ENCODE measurements at regions not wholly inside any gene's neighbourhood (a gene's known extent, or its start where the extent isn't known, plus 50 kb on each side); places are given as distances from the start of the nearest gene placed in this dataset.
"Not testable (repeated sequence)": the region's sequence is repeated elsewhere in the genome, so short reads cannot be mapped to it uniquely, and the experiment has no call there.

DNA sequence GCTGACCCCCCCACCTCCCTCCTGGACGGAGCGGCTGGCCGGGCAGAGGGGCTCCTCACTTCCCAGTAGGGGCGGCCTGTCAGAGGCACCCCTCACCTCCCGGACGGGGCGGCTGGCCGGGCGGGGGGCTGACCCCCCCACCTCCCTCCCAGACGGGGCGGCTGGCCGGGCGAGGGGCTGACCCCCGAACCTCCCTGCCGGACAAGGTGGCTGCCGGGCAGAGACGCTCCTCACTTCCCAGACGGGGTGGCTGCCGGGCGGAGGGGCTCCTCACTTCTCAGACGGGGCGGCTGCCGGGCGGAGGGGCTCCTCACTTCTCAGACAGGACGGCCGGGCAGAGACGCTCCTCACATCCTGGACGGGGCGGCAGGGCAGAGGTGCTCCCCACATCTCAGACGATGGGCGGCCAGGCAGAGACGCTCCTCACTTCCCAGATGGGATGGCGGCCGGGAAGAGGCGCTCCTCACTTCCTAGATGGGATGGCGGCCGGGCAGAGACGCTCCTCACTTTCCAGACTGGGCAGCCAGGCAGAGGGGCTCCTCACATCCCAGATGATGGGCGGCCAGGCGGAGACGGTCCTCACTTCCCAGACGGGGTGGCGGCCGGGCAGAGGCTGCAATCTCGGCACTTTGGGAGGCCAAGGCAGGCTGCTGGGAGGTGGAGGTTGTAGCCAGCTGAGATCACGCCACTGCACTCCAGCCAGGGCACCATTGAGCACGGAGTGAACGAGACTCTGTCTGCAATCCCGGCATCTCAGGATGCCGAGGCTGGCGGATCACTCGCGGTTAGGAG is 66.2 kb upstream of the PAPPA2 start:
- intact Hi-C loops (cut with micrococcal nuclease); H3K9me3 Mint-ChIP-seq; CTCF ChIA-PET; DNase-seq; H3K4me3 Mint-ChIP-seq; H3K36me3 Mint-ChIP-seq (ENCODE audit: low read depth); H3K27ac Mint-ChIP-seq; POLR2A ChIA-PET; H3K4me1 Mint-ChIP-seq; H3K27me3 Mint-ChIP-seq; ATAC-seq (ENCODE audit: low read depth): not testable (repeated sequence)

- TF ChIP-seq, protein P1, sequence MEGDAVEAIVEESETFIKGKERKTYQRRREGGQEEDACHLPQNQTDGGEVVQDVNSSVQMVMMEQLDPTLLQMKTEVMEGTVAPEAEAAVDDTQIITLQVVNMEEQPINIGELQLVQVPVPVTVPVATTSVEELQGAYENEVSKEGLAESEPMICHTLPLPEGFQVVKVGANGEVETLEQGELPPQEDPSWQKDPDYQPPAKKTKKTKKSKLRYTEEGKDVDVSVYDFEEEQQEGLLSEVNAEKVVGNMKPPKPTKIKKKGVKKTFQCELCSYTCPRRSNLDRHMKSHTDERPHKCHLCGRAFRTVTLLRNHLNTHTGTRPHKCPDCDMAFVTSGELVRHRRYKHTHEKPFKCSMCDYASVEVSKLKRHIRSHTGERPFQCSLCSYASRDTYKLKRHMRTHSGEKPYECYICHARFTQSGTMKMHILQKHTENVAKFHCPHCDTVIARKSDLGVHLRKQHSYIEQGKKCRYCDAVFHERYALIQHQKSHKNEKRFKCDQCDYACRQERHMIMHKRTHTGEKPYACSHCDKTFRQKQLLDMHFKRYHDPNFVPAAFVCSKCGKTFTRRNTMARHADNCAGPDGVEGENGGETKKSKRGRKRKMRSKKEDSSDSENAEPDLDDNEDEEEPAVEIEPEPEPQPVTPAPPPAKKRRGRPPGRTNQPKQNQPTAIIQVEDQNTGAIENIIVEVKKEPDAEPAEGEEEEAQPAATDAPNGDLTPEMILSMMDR (IDR thresholded peaks at IDR 0.05), result no peak
- peaks cover 6% of the 10 kb centered on the region for H3K9me3 Mint-ChIP-seq
- CTCF ChIA-PET, result no interaction called here
- POLR2A ChIA-PET, result no interaction called here
- ATAC-seq (ENCODE audit: low read depth), result no peak
- H3K36me3 Mint-ChIP-seq (ENCODE audit: low read depth), result no peaks in the 10 kb centered on the region
- intact Hi-C loops (cut with micrococcal nuclease), result no loop called here
- H3K4me1 Mint-ChIP-seq, result no peaks in the 10 kb centered on the region
- H3K4me3 Mint-ChIP-seq, result no peak overlapping the region
- peaks cover 2% of the 10 kb centered on the region for H3K27me3 Mint-ChIP-seq
- H3K27ac Mint-ChIP-seq, result no peak overlapping the region
- DNase-seq, result no peak
Observed at GRCh38 chr1:176391621-176392020, 71.4 kb upstream of the PAPPA2 start.

DNA sequence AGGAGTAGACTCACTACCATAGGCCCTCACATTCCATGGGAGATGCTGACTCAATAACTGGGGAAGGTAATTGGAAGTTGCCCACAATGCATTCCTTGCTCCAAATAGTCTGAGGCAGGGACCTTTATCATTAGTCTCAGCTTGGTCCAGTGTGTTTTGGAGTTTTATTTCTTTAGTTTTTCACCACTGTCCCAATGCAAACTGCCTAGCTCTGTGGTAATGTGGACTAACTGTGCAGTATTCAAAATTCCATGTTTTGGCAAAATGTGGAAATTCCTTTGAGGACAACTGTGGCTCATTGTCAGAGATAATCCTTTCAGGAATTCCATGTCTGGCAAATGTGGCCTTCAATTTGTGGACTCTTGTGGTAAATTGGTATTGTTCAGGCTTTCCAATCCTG is 78.1 kb upstream of the PAPPA2 start:
- CTCF ChIA-PET, result no interaction called here
- Mint-ChIP-seq H3K27me3 (peaks cover 2% of the 10 kb centered on the region), H3K4me1 (no peaks in the 10 kb centered on the region), H3K27ac (no peak overlapping the region), H3K36me3 (ENCODE audit: low read depth) (no peaks in the 10 kb centered on the region), H3K9me3 (peaks cover 6% of the 10 kb centered on the region), H3K4me3 (no peak overlapping the region)
- TF ChIP-seq, protein P1 (IDR thresholded peaks at IDR 0.05), result no peak
- DNase-seq, result no peak
- POLR2A ChIA-PET, result no interaction called here
- ATAC-seq (ENCODE audit: low read depth), result no peak
- intact Hi-C loops (cut with micrococcal nuclease), result no loop called here

DNA sequence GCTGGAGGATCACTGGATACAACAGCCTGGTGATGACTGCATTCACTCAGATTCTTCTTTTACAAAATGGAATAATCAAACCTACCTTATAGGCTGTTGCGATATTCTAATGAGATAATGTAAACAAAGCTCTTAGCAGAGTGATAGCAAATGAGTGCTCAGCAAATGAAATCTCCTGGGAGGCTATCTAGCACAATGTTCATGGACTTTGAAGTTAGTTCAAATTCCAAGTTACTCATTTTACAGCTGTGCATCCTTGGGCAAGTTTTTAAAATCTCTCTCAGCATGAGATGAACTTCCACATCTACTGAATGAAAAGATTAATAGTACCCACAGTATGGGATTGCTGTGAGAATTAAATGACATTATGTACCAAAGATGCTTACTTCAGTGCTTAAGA is 80.8 kb upstream of the PAPPA2 start:
- Mint-ChIP-seq H3K4me1 (no peaks in the 10 kb centered on the region), H3K4me3 (no peak overlapping the region), H3K36me3 (ENCODE audit: low read depth) (no peaks in the 10 kb centered on the region), H3K27ac (no peak overlapping the region), H3K27me3 (peaks cover 3% of the 10 kb centered on the region), H3K9me3 (peaks cover 2% of the 10 kb centered on the region)
- intact Hi-C loops (cut with micrococcal nuclease), result no loop called here
- ChIA-PET CTCF (no interaction called here), POLR2A (no interaction called here)
- DNase-seq (no peak), ATAC-seq (ENCODE audit: low read depth) (no peak)
- TF ChIP-seq, protein P1 (IDR thresholded peaks at IDR 0.05), result no peak

DNA sequence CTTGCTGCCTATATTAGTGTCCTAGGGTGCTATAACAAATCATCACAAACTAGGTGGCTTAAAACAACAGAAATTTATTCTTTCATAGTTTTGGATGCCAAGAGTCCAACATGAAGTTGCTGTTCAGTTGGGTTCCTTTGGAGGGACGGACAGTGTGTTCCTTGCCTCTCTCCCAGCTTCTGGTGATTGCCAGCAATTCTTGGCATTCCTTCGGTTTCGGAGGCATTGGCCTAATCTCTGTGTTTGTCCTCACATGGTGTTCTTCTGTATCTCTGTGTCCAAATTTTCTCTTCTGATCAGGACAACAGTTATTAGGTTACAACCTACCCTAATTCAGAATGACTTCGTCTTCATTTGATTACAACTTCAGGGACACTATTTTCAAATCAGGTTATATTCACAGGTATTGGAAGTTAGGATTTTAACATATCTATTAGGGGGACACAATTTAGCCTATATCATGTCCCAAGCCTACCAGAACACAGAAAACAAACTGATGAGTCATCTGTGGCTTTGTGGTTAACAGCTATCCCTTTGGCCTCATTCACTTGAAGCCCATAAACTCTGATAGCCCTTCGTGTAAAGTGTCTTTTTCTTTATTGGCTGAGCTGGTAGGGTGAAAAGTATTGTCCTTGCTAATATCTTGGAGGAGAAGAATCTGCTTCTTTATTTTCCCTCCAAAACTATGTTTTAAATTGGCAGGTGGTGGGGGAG is 83.2 kb upstream of the PAPPA2 start:
- Mint-ChIP-seq H3K4me1 (no peaks in the 10 kb centered on the region), H3K36me3 (ENCODE audit: low read depth) (no peaks in the 10 kb centered on the region), H3K27me3 (peaks cover 3% of the 10 kb centered on the region), H3K9me3 (no peaks in the 10 kb centered on the region), H3K4me3 (no peak overlapping the region), H3K27ac (no peak overlapping the region)
- POLR2A ChIA-PET, result no interaction called here
- TF ChIP-seq, protein P1 (IDR thresholded peaks at IDR 0.05), result no peak
- ATAC-seq (ENCODE audit: low read depth) (no peak), DNase-seq (no peak)
- CTCF ChIA-PET, result no interaction called here
- intact Hi-C loops (cut with micrococcal nuclease), result loop anchor here (5.0 to 10.0 kb wide), 3 partner anchors 1005 to 1568 kb away; no protein-coding TSS in a partner anchor
